HL-60 (cell line): ENCODE measurements at regions not wholly inside any gene's neighbourhood (a gene's known extent, or its start where the extent isn't known, plus 50 kb on each side); places are given as distances from the start of the nearest gene placed in this dataset.

Experiments used
- DNase-seq, 2 experiments: peaks; one replicate each; pipeline ENCODE4 v3.0.0-alpha.2; 2010 to 2020; ENCODE audit warnings: low read depth in 1 of 2, low spot score in 1 of 2
- H3K27ac ChIP-seq: fragments of 250-450 bp; sonication (Bioruptor Pico); replicated peaks from 2 replicates; pipeline ENCODE4 v1.5.1; 2020; ENCODE audit warnings: mild to moderate bottlenecking, moderate library complexity
- H3K27me3 ChIP-seq: fragments of 250-450 bp; sonication (Bioruptor Pico); 2 replicates; pipeline ENCODE4 v1.5.1; 2021; ENCODE audit warnings: mild to moderate bottlenecking, moderate library complexity; ENCODE audit not compliant: insufficient read depth, poor library complexity, severe bottlenecking
- H3K4me3 ChIP-seq: replicated peaks from 2 replicates; pipeline ENCODE4 v1.5.1; 2011; ENCODE audit warnings: mild to moderate bottlenecking, control low read depth, low read length; ENCODE audit not compliant: insufficient read depth
- GABPA ChIP-seq: IDR thresholded peaks from 2 replicates; pipeline ENCODE4 v1.6.1; 2012; ENCODE audit warnings: low read depth
- POLR2AphosphoS5 ChIP-seq: IDR thresholded peaks from 2 replicates; pipeline ENCODE4 v1.6.1; 2012; ENCODE audit warnings: low read depth
- SPI1 ChIP-seq: IDR thresholded peaks from 2 replicates; pipeline ENCODE4 v1.6.1; 2012; ENCODE audit warnings: low read depth, mild to moderate bottlenecking, borderline replicate concordance
- TF ChIP-seq, protein P1 (sequence below): IDR thresholded peaks from one replicate; pipeline ENCODE4 v1.5.1; 2011; ENCODE audit warnings: low read length, control low read depth, inconsistent platforms; ENCODE audit not compliant: insufficient read depth
- TF ChIP-seq, protein P2 (sequence below): IDR thresholded peaks from 2 replicates; pipeline ENCODE4 v1.6.1; 2012; ENCODE audit warnings: low read depth; ENCODE audit not compliant: insufficient replicate concordance

GRCh38 chr5:3047212-3047774, 295.8 kb upstream of the IRX2 start:
- no peaks in the 10 kb centered on the region for H3K27me3 ChIP-seq
- TF ChIP-seq, protein P1, sequence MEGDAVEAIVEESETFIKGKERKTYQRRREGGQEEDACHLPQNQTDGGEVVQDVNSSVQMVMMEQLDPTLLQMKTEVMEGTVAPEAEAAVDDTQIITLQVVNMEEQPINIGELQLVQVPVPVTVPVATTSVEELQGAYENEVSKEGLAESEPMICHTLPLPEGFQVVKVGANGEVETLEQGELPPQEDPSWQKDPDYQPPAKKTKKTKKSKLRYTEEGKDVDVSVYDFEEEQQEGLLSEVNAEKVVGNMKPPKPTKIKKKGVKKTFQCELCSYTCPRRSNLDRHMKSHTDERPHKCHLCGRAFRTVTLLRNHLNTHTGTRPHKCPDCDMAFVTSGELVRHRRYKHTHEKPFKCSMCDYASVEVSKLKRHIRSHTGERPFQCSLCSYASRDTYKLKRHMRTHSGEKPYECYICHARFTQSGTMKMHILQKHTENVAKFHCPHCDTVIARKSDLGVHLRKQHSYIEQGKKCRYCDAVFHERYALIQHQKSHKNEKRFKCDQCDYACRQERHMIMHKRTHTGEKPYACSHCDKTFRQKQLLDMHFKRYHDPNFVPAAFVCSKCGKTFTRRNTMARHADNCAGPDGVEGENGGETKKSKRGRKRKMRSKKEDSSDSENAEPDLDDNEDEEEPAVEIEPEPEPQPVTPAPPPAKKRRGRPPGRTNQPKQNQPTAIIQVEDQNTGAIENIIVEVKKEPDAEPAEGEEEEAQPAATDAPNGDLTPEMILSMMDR: no peak
- TF ChIP-seq SPI1: no peak
- TF ChIP-seq, protein P2, sequence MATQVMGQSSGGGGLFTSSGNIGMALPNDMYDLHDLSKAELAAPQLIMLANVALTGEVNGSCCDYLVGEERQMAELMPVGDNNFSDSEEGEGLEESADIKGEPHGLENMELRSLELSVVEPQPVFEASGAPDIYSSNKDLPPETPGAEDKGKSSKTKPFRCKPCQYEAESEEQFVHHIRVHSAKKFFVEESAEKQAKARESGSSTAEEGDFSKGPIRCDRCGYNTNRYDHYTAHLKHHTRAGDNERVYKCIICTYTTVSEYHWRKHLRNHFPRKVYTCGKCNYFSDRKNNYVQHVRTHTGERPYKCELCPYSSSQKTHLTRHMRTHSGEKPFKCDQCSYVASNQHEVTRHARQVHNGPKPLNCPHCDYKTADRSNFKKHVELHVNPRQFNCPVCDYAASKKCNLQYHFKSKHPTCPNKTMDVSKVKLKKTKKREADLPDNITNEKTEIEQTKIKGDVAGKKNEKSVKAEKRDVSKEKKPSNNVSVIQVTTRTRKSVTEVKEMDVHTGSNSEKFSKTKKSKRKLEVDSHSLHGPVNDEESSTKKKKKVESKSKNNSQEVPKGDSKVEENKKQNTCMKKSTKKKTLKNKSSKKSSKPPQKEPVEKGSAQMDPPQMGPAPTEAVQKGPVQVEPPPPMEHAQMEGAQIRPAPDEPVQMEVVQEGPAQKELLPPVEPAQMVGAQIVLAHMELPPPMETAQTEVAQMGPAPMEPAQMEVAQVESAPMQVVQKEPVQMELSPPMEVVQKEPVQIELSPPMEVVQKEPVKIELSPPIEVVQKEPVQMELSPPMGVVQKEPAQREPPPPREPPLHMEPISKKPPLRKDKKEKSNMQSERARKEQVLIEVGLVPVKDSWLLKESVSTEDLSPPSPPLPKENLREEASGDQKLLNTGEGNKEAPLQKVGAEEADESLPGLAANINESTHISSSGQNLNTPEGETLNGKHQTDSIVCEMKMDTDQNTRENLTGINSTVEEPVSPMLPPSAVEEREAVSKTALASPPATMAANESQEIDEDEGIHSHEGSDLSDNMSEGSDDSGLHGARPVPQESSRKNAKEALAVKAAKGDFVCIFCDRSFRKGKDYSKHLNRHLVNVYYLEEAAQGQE: no peak
- no peak for TF ChIP-seq POLR2AphosphoS5
- TF ChIP-seq GABPA: no peak
- DNase-seq: no peak

DNA sequence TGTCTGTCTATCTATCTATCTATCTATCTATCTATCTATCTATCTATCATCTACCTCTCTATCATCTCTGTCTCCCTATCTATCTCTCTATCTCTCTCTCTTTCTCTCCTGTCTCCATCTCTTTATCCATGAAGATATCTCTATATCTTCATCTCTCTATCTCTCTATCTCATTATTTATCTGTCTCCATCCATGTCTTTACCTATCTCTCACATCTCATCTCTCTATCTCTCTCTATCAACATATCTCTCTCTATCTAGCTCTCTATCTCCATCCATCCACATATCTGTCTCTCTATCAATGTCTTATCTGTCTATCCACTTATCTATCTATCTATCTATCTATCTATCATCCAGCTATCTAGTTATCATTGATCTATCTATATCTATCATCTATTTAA, 292.1 kb upstream of the IRX2 start:
- Histone ChIP-seq H3K27me3 (no peaks in the 10 kb centered on the region), H3K27ac (no peak overlapping the region), H3K4me3 (no peak overlapping the region)
- DNase-seq: no peak
- TF ChIP-seq GABPA (no peak), SPI1 (no peak), POLR2AphosphoS5 (no peak)
- TF ChIP-seq, protein P2: no peak
- TF ChIP-seq, protein P1: no peak

More at GRCh38 chr5:3047212-3047774, 295.8 kb upstream of the IRX2 start:
- Histone ChIP-seq H3K4me3 (no peak overlapping the region), H3K27ac (no peak overlapping the region)

DNA sequence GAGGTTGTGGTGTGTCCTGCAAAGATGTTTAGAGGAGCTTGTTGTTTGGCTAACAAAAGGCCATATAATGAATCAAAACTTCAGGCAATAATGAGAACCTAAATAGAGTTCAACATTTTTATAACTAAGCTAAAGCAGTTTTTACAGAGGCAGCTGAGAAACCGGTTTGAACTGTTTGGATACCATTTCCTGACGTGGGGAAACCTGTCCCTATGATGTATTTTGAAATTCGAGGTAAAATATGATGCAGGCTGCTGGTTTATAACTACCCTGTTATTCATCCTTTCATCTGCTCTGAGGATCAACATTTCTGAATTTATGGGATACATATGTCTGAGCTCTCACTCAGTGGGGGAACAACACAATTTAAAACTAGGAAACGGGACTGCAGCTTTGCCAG, 289.5 kb upstream of the IRX2 start:
- H3K27ac ChIP-seq: no peak overlapping the region
- TF ChIP-seq SPI1: no peak
- TF ChIP-seq GABPA: no peak
- TF ChIP-seq, protein P1: no peak
- no peak for TF ChIP-seq POLR2AphosphoS5
- TF ChIP-seq, protein P2: no peak
- no peak overlapping the region for H3K4me3 ChIP-seq
- DNase-seq: no peak
- no peaks in the 10 kb centered on the region for H3K27me3 ChIP-seq
